WTC11 (cell line): ENCODE measurements at regions not wholly inside any gene's neighbourhood (a gene's known extent, or its start where the extent isn't known, plus 50 kb on each side); places are given as distances from the start of the nearest gene placed in this dataset.
A peak's percentile ranks its signal among the peaks of the same experiment; 100 is the strongest.

ENCODE experiments used
- ATAC-seq: fragments of 200-7000 bp; cut with Tn5 transposase; 2 replicates; pipeline ENCODE4 v1.10.0; 2021; ENCODE audit warnings: mild to moderate bottlenecking, moderate library complexity
- CTCF ChIA-PET: fragments of 300-600 bp; sonication (Branson Sonifier 250); formaldehyde crosslinking; loops from one replicate; lab custom pipeline; 2021; ENCODE audit warnings: antibody characterized with exemption; lab: Charles Lee
- POLR2A ChIA-PET: fragments of 350-600 bp; sonication (Branson Sonifier 250); formaldehyde crosslinking; loops from one replicate; lab custom pipeline; 2021; ENCODE audit warnings: antibody characterized with exemption; lab: Charles Lee
- DNase-seq: peaks from one replicate; pipeline ENCODE4 v3.0.0; 2021; ENCODE audit warnings: low spot score
- H3K27ac Mint-ChIP-seq: 2 replicates; pipeline ENCODE4 v1.8.0; 2021; ENCODE audit warnings: mixed read lengths
- H3K27me3 Mint-ChIP-seq: 2 replicates; pipeline ENCODE4 v1.8.0; 2021; ENCODE audit warnings: low read depth, mild to moderate bottlenecking, moderate library complexity, mixed read lengths
- H3K36me3 Mint-ChIP-seq: 2 replicates; pipeline ENCODE4 v1.8.0; 2021; ENCODE audit warnings: mixed read lengths
- H3K4me1 Mint-ChIP-seq: 2 replicates; pipeline ENCODE4 v1.8.0; 2022; ENCODE audit warnings: mixed read lengths
- H3K4me3 Mint-ChIP-seq: 2 replicates; pipeline ENCODE4 v1.8.0; 2021; ENCODE audit warnings: mild to moderate bottlenecking, moderate library complexity, mixed read lengths
- H3K9me3 Mint-ChIP-seq: 2 replicates; pipeline ENCODE4 v1.8.0; 2021; ENCODE audit warnings: mixed read lengths
- CBFB ChIP-seq: sonication (generic); formaldehyde crosslinking; IDR thresholded peaks from 2 replicates; pipeline ENCODE4 v1.8.1; 2022; ENCODE audit warnings: mild to moderate bottlenecking, low read depth, missing genetic modification reagents
- CREB1 ChIP-seq: sonication (generic); formaldehyde crosslinking; IDR thresholded peaks from 2 replicates; pipeline ENCODE4 v1.8.0; 2023; ENCODE audit warnings: mild to moderate bottlenecking, missing genetic modification reagents
- ESRRA ChIP-seq: sonication (generic); formaldehyde crosslinking; IDR thresholded peaks from 2 replicates; pipeline ENCODE4 v1.8.1; 2022; ENCODE audit warnings: mild to moderate bottlenecking, missing genetic modification reagents, borderline replicate concordance
- FOXP1 ChIP-seq: sonication (generic); formaldehyde crosslinking; IDR thresholded peaks from 2 replicates; pipeline ENCODE4 v1.8.0; 2022; ENCODE audit warnings: missing genetic modification reagents, mild to moderate bottlenecking, moderate library complexity, borderline replicate concordance
- FOXP4 ChIP-seq: sonication (generic); formaldehyde crosslinking; IDR thresholded peaks from 2 replicates; pipeline ENCODE4 v1.8.0; 2022; ENCODE audit warnings: mild to moderate bottlenecking, missing genetic modification reagents
- GTF2I ChIP-seq: fragments of 250-450 bp; sonication (Bioruptor Pico); conservative IDR thresholded peaks from 2 replicates; pipeline ENCODE4 v1.4.0; 2021; ENCODE audit warnings: mild to moderate bottlenecking
- HMGA2 ChIP-seq: fragments of 250-450 bp; sonication (Bioruptor Pico); IDR thresholded peaks from 2 replicates; pipeline ENCODE4 v1.4.0; 2021; ENCODE audit warnings: mild to moderate bottlenecking, moderate library complexity
- MAX ChIP-seq: sonication (generic); formaldehyde crosslinking; IDR thresholded peaks from 2 replicates; pipeline ENCODE4 v1.8.0; 2022; ENCODE audit warnings: mild to moderate bottlenecking, missing genetic modification reagents
- OVOL2 ChIP-seq: fragments of 250-450 bp; sonication (Bioruptor Pico); IDR thresholded peaks from 2 replicates; pipeline ENCODE4 v1.9.0; 2021; ENCODE audit warnings: mild to moderate bottlenecking, borderline replicate concordance
- SMAD4 ChIP-seq: sonication (generic); formaldehyde crosslinking; IDR thresholded peaks from 2 replicates; pipeline ENCODE4 v1.8.0; 2022; ENCODE audit warnings: mild to moderate bottlenecking, missing genetic modification reagents
- ZBTB21 ChIP-seq: sonication (generic); formaldehyde crosslinking; IDR thresholded peaks from 2 replicates; pipeline ENCODE4 v1.8.1; 2023; ENCODE audit warnings: mild to moderate bottlenecking, missing genetic modification reagents, borderline replicate concordance
- ZNF232 ChIP-seq: sonication (generic); formaldehyde crosslinking; IDR thresholded peaks from 2 replicates; pipeline ENCODE4 v1.8.0; 2022; ENCODE audit warnings: mild to moderate bottlenecking, missing genetic modification reagents
- ZNF281 ChIP-seq: sonication (generic); formaldehyde crosslinking; IDR thresholded peaks from 2 replicates; pipeline ENCODE4 v1.8.0; 2023; ENCODE audit warnings: mild to moderate bottlenecking, missing genetic modification reagents
- ZNF416 ChIP-seq: fragments of 250-450 bp; sonication (Bioruptor Pico); IDR thresholded peaks from 2 replicates; pipeline ENCODE4 v1.9.0; 2021; ENCODE audit warnings: mild to moderate bottlenecking, inconsistent platforms
- ZNF532 ChIP-seq: fragments of 250-450 bp; sonication (Bioruptor Pico); IDR thresholded peaks from 2 replicates; pipeline ENCODE4 v1.9.0; 2021; ENCODE audit warnings: mild to moderate bottlenecking, borderline replicate concordance

- no peak for TF ChIP-seq ZNF532 (CRISPR knock-in tag)
- no peak for TF ChIP-seq ESRRA (CRISPR knock-in tag)
- TF ChIP-seq CREB1 (CRISPR knock-in tag): no peak
- TF ChIP-seq HMGA2 (CRISPR knock-in tag): no peak
- no peak for TF ChIP-seq FOXP1 (CRISPR knock-in tag)
These were observed 182.6 kb upstream of the FAM3C start (continued) for GRCh38 chr7:121578669-121579068.

- Mint-ChIP-seq H3K36me3 (no peaks in the 10 kb centered on the region), H3K4me3 (no peak overlapping the region), H3K27me3 (no peaks in the 10 kb centered on the region), H3K4me1 (peaks cover 14% of the 10 kb centered on the region), H3K27ac (no peak overlapping the region)
- DNase-seq: no peak
- POLR2A ChIA-PET: no interaction called here
- TF ChIP-seq OVOL2 (CRISPR knock-in tag): no peak
- TF ChIP-seq CBFB (CRISPR knock-in tag): no peak
- no peak for TF ChIP-seq CREB1 (CRISPR knock-in tag)
- no peak for TF ChIP-seq FOXP4
- TF ChIP-seq MAX: no peak
- no peak for TF ChIP-seq ZBTB21 (CRISPR knock-in tag)
- TF ChIP-seq ZNF281 (CRISPR knock-in tag): no peak
- no peak for TF ChIP-seq GTF2I (CRISPR knock-in tag)
- no peak for TF ChIP-seq SMAD4 (CRISPR knock-in tag)
- no peak for TF ChIP-seq ZNF416 (CRISPR knock-in tag)
- no peak for TF ChIP-seq ZNF232
- TF ChIP-seq, all 79 proteins: peak for 0
- 0 out of 2 replicates have a peak, but pooled peaks have one; percentile 28 for ATAC-seq
- CTCF ChIA-PET: interaction anchor here (1.0 to 1.1 kb wide), 2 partner anchors 13 to 418 kb away, joined by 3 to 5 read pairs; no protein-coding TSS in a partner anchor
- 0 out of 2 replicates have a peak, but pooled peaks cover 4% of the 10 kb centered on the region for H3K9me3 Mint-ChIP-seq
These were observed 180.2 kb upstream of the FAM3C start for GRCh38 chr7:121576148-121576917.
